Ecto neural progenitor cell (in vitro differentiated cells): ENCODE measurements at regions not wholly inside any gene's neighbourhood (a gene's known extent, or its start where the extent isn't known, plus 50 kb on each side); places are given as distances from the start of the nearest gene placed in this dataset.
"Not testable (repeated sequence)": the region's sequence is repeated elsewhere in the genome, so short reads cannot be mapped to it uniquely, and the experiment has no call there.

Experiments used
- DNase-seq: peaks from one replicate; pipeline ENCODE4 v3.0.0-alpha.2; 2018; ENCODE audit warnings: low spot score

- no peak for DNase-seq
Measured at GRCh38 chr7:142501434-142501833, 243.6 kb upstream of the PRSS58 start.

- DNase-seq = no peak
Measured at GRCh38 chr7:142500366-142500765, 242.5 kb upstream of the PRSS58 start.

- DNase-seq = no peak
Measured at GRCh38 chr7:142499635-142500034, 241.8 kb upstream of the PRSS58 start.

GRCh38 chr7:142498364-142498763 is 240.5 kb upstream of the PRSS58 start:
- DNase-seq = no peak

GRCh38 chr7:142496545-142496991 is 238.7 kb upstream of the PRSS58 start:
- no peak for DNase-seq

GRCh38 chr7:142495879-142496278 is 238.0 kb upstream of the PRSS58 start:
- DNase-seq = not testable (repeated sequence)

- DNase-seq = not testable (repeated sequence)
Measured at GRCh38 chr7:142495301-142495700, 237.4 kb upstream of the PRSS58 start.

- DNase-seq = no peak
Measured at GRCh38 chr7:142494021-142494420, 236.2 kb upstream of the PRSS58 start.

- no peak for DNase-seq
Measured at GRCh38 chr7:142488842-142489241, 231.0 kb upstream of the PRSS58 start.

- DNase-seq = no peak
Measured at GRCh38 chr7:142488036-142488633, 230.3 kb upstream of the PRSS58 start.

- not testable (repeated sequence) for DNase-seq
Measured at GRCh38 chr7:142487565-142487964, 229.7 kb upstream of the PRSS58 start.

- no peak for DNase-seq
Measured at GRCh38 chr7:142487124-142487523, 229.3 kb upstream of the PRSS58 start.

- no peak for DNase-seq
Measured at GRCh38 chr7:142485617-142486226, 227.9 kb upstream of the PRSS58 start.

- DNase-seq = no peak
Measured at GRCh38 chr7:142483659-142484317, 225.9 kb upstream of the PRSS58 start.

- no peak for DNase-seq
Measured at GRCh38 chr7:142482891-142483658, 225.2 kb upstream of the PRSS58 start.

GRCh38 chr7:142481548-142481947 is 223.7 kb upstream of the PRSS58 start:
- no peak for DNase-seq

- no peak for DNase-seq
Measured at GRCh38 chr7:142478479-142479220, 220.8 kb upstream of the PRSS58 start.

GRCh38 chr7:142477801-142478200 is 219.9 kb upstream of the PRSS58 start:
- not testable (repeated sequence) for DNase-seq

GRCh38 chr7:142477079-142477651 is 219.3 kb upstream of the PRSS58 start:
- no peak for DNase-seq

GRCh38 chr7:142476077-142476476 is 218.2 kb upstream of the PRSS58 start:
- DNase-seq = no peak

- no peak for DNase-seq
Measured at GRCh38 chr7:142471820-142472219, 214.0 kb upstream of the PRSS58 start.

GRCh38 chr7:142470544-142470830 is 212.6 kb upstream of the PRSS58 start:
- no peak for DNase-seq
